Stimulated activated CD4-positive, alpha-beta T cell treated with anti-CD3 and anti-CD28 coated beads, Interleukin-1b, Interleukin-23, amount 100 ng/mL, for 1 hour (primary cell): ENCODE measurements at regions not wholly inside any gene's neighbourhood (a gene's known extent, or its start where the extent isn't known, plus 50 kb on each side); places are given as distances from the start of the nearest gene placed in this dataset.
"Not testable (repeated sequence)": the region's sequence is repeated elsewhere in the genome, so short reads cannot be mapped to it uniquely, and the experiment has no call there.

Source experiments
- DNase-seq, 2 donors: peaks; one replicate each; pipeline ENCODE4 v3.0.0-alpha.2; 2020; ENCODE audit warnings: low read depth in 2 of 2

- not testable (repeated sequence) for DNase-seq
Measured at GRCh38 chr3:106075731-106076130, 206.9 kb upstream of the CBLB start.

- DNase-seq = no peak
Measured at GRCh38 chr3:106078635-106079034, 209.8 kb upstream of the CBLB start.

- DNase-seq = no peak
Measured at GRCh38 chr3:106082616-106083015, 213.8 kb upstream of the CBLB start.

- DNase-seq = no peak
Measured at GRCh38 chr3:106083207-106083606, 214.4 kb upstream of the CBLB start.

- no peak for DNase-seq
Measured at GRCh38 chr3:106083854-106084253, 215.0 kb upstream of the CBLB start.

GRCh38 chr3:106086038-106086437, 217.2 kb upstream of the CBLB start:
- DNase-seq = no peak

- no peak for DNase-seq
Measured at GRCh38 chr3:106086636-106087035, 217.8 kb upstream of the CBLB start.

GRCh38 chr3:106088304-106088703, 219.5 kb upstream of the CBLB start:
- DNase-seq = no peak

GRCh38 chr3:106088899-106089298, 220.1 kb upstream of the CBLB start:
- DNase-seq = no peak

- DNase-seq = no peak
Measured at GRCh38 chr3:106089806-106090205, 221.0 kb upstream of the CBLB start.

- DNase-seq = no peak
Measured at GRCh38 chr3:106092792-106093191, 224.0 kb upstream of the CBLB start.

GRCh38 chr3:106093616-106094015, 224.8 kb upstream of the CBLB start:
- DNase-seq = no peak

GRCh38 chr3:106097817-106098435, 229.1 kb upstream of the CBLB start:
- no peak for DNase-seq

- DNase-seq = no peak
Measured at GRCh38 chr3:106103383-106103782, 234.6 kb upstream of the CBLB start.

- DNase-seq = no peak
Measured at GRCh38 chr3:106104078-106104477, 235.3 kb upstream of the CBLB start.

- no peak for DNase-seq
Measured at GRCh38 chr3:106108925-106109324, 240.1 kb upstream of the CBLB start.

- DNase-seq = not testable (repeated sequence)
Measured at GRCh38 chr3:106112561-106112960, 243.7 kb upstream of the CBLB start.

GRCh38 chr3:106113747-106114146, 244.9 kb upstream of the CBLB start:
- no peak for DNase-seq

GRCh38 chr3:106114220-106114619, 245.4 kb upstream of the CBLB start:
- no peak for DNase-seq

GRCh38 chr3:106114848-106115247, 246.0 kb upstream of the CBLB start:
- DNase-seq = no peak

GRCh38 chr3:106115557-106115956, 246.7 kb upstream of the CBLB start:
- DNase-seq = no peak

- no peak for DNase-seq
Measured at GRCh38 chr3:106116733-106117489, 248.1 kb upstream of the CBLB start.

GRCh38 chr3:106117490-106117858, 248.7 kb upstream of the CBLB start:
- DNase-seq = no peak
